Mesenchymal stem cell (in vitro differentiated cells and primary cell): ENCODE measurements at regions not wholly inside any gene's neighbourhood (a gene's known extent, or its start where the extent isn't known, plus 50 kb on each side); places are given as distances from the start of the nearest gene placed in this dataset.

Experiments
- DNase-seq: peaks from one replicate; pipeline ENCODE4 v3.0.0-alpha.2; 2013
- H2AFZ ChIP-seq: one replicate; pipeline ENCODE4 v1.6.1; 2013; ENCODE audit warnings: low read depth, mild to moderate bottlenecking, control low read depth, inconsistent platforms, low read length, moderate library complexity
- H2AK5ac ChIP-seq: 2 replicates; pipeline ENCODE4 v1.6.1; 2013; ENCODE audit warnings: low read length, moderate library complexity, mild to moderate bottlenecking, inconsistent platforms; ENCODE audit not compliant: severe bottlenecking
- H2BK120ac ChIP-seq: one replicate; pipeline ENCODE4 v1.6.1; 2013; ENCODE audit warnings: low read depth, mild to moderate bottlenecking, inconsistent platforms, low read length, moderate library complexity
- H2BK12ac ChIP-seq, 2 experiments: one replicate each; pipeline ENCODE4 v1.6.1; 2013; ENCODE audit warnings: inconsistent platforms in 2 of 2, low read length in 2 of 2, mild to moderate bottlenecking in 2 of 2, moderate library complexity in 2 of 2, control low read depth in 1 of 2
- H2BK15ac ChIP-seq: one replicate; pipeline ENCODE4 v1.6.1; 2013; ENCODE audit warnings: mild to moderate bottlenecking, low read depth, inconsistent platforms; ENCODE audit not compliant: poor library complexity, severe bottlenecking
- H2BK5ac ChIP-seq: 2 replicates; pipeline ENCODE4 v1.6.1; 2013; ENCODE audit warnings: low read depth, mild to moderate bottlenecking, low read length, control low read depth, inconsistent platforms; ENCODE audit not compliant: poor library complexity, severe bottlenecking
- H3K14ac ChIP-seq, 2 experiments: one replicate each; pipeline ENCODE4 v1.6.1; 2013; ENCODE audit warnings: inconsistent platforms in 2 of 2, low read length in 2 of 2, control low read depth in 1 of 2, mild to moderate bottlenecking in 1 of 2, moderate library complexity in 1 of 2
- H3K18ac ChIP-seq, 2 experiments: one replicate each; pipeline ENCODE4 v1.6.1; 2013; ENCODE audit warnings: inconsistent platforms in 2 of 2, low read length in 2 of 2, control low read depth in 1 of 2, low read depth in 1 of 2, mild to moderate bottlenecking in 1 of 2
- H3K23ac ChIP-seq, 2 experiments: one replicate each; pipeline ENCODE4 v1.6.1; 2013; ENCODE audit warnings: inconsistent platforms in 2 of 2, low read length in 2 of 2, mild to moderate bottlenecking in 2 of 2, moderate library complexity in 2 of 2, control low read depth in 1 of 2
- H3K27ac ChIP-seq: 2 replicates; pipeline ENCODE4 v1.5.1; 2013; ENCODE audit warnings: mild to moderate bottlenecking, moderate library complexity, low read length, control low read depth, inconsistent platforms; ENCODE audit not compliant: poor library complexity, severe bottlenecking
- H3K27me3 ChIP-seq, 2 experiments: 2 replicates each; pipeline versions ENCODE4 v1.6.1 to v1.7.0; 2013; ENCODE audit warnings: low read length in 2 of 2, mild to moderate bottlenecking in 2 of 2, moderate library complexity in 2 of 2, control low read depth in 1 of 2, inconsistent platforms in 1 of 2; ENCODE audit not compliant: control insufficient read depth in 1 of 2, insufficient read depth in 1 of 2
- H3K36me3 ChIP-seq, 2 experiments: 2 replicates each; pipeline versions ENCODE4 v1.6.1 to v1.7.0; 2013; ENCODE audit warnings: low read length in 2 of 2, control low read depth in 1 of 2, inconsistent platforms in 1 of 2, low read depth in 1 of 2, mild to moderate bottlenecking in 1 of 2; ENCODE audit not compliant: insufficient read depth in 2 of 2, control insufficient read depth in 1 of 2
- H3K4ac ChIP-seq, 2 experiments: one replicate each; pipeline ENCODE4 v1.6.1; 2013; ENCODE audit warnings: inconsistent platforms in 2 of 2, low read length in 2 of 2, mild to moderate bottlenecking in 2 of 2, moderate library complexity in 2 of 2, control low read depth in 1 of 2, low read depth in 1 of 2
- H3K4me1 ChIP-seq: 2 replicates; pipeline ENCODE4 v1.6.1; 2013; ENCODE audit warnings: low read depth, low read length, control low read depth; ENCODE audit not compliant: control insufficient read depth, insufficient read depth
- H3K4me2 ChIP-seq: 2 replicates; pipeline ENCODE4 v1.6.1; 2013; ENCODE audit warnings: low read length, mild to moderate bottlenecking, inconsistent platforms; ENCODE audit not compliant: poor library complexity, severe bottlenecking
- H3K4me3 ChIP-seq, 2 experiments: 2 replicates each; pipeline versions ENCODE4 v1.5.1 to v1.7.0; 2013; ENCODE audit warnings: low read length in 2 of 2, mild to moderate bottlenecking in 2 of 2, control low read depth in 1 of 2, low read depth in 1 of 2; ENCODE audit not compliant: insufficient read depth in 1 of 2
- H3K79me1 ChIP-seq: replicated peaks from 2 replicates; pipeline ENCODE4 v1.6.1; 2013; ENCODE audit warnings: mild to moderate bottlenecking, control low read depth, low read length, inconsistent platforms; ENCODE audit not compliant: poor library complexity, severe bottlenecking
- H3K9ac ChIP-seq: 2 replicates; pipeline ENCODE4 v1.7.0; 2013; ENCODE audit warnings: mild to moderate bottlenecking, low read length, moderate library complexity
- H3K9me3 ChIP-seq: 2 replicates; pipeline ENCODE4 v1.7.0; 2013; ENCODE audit warnings: mild to moderate bottlenecking, low read length; ENCODE audit not compliant: control insufficient read depth
- H4K8ac ChIP-seq: one replicate; pipeline ENCODE4 v1.6.1; 2013; ENCODE audit warnings: inconsistent platforms, mild to moderate bottlenecking, low read length, moderate library complexity
- H4K91ac ChIP-seq: one replicate; pipeline ENCODE4 v1.6.1; 2013; ENCODE audit warnings: mild to moderate bottlenecking, low read length, inconsistent platforms
- WGBS: methylation state at CpG from one replicate; pipeline ENCODE4 v1.1.7; 2013; ENCODE audit warnings: mixed read lengths; 5-methylcytosine and 5-hydroxymethylcytosine counted together

- no peaks in the 10 kb centered on the region for H3K4me1 ChIP-seq
- no peak overlapping the region for H2BK15ac ChIP-seq
- no peak overlapping the region for H2AFZ ChIP-seq
- H2AK5ac ChIP-seq, result no peak overlapping the region
- no peak overlapping the region for H3K4me3 ChIP-seq
- H3K9me3 ChIP-seq, result peaks cover 5% of the 10 kb centered on the region
- no peak overlapping the region for H2BK5ac ChIP-seq
- no peak overlapping the region for H2BK12ac ChIP-seq
- H3K14ac ChIP-seq, result no peak overlapping the region
- H2BK120ac ChIP-seq, result no peak overlapping the region
- H3K9ac ChIP-seq, result no peak overlapping the region
- DNase-seq, result no peak
- no peak overlapping the region for H3K23ac ChIP-seq
- no peak overlapping the region for H3K27ac ChIP-seq
- no peaks in the 10 kb centered on the region for H3K27me3 ChIP-seq
- no peak overlapping the region for H3K4me2 ChIP-seq
- H3K18ac ChIP-seq, result no peak overlapping the region
- no peaks in the 10 kb centered on the region for H3K79me1 ChIP-seq
- 89% methylated on average over 9 of the region's 9 CpGs for WGBS
- no peaks in the 10 kb centered on the region for H3K36me3 ChIP-seq
- no peak overlapping the region for H3K4ac ChIP-seq
- no peak overlapping the region for H4K91ac ChIP-seq
- no peak overlapping the region for H4K8ac ChIP-seq
Observed at GRCh38 chr5:35404701-35405100, 174.4 kb upstream of the PRLR start.

- H3K4me3 ChIP-seq, result no peak overlapping the region
- no peak overlapping the region for H3K18ac ChIP-seq
- no peak for DNase-seq
- no peak overlapping the region for H2BK12ac ChIP-seq
- H3K27me3 ChIP-seq, result no peaks in the 10 kb centered on the region
- H3K14ac ChIP-seq, result no peak overlapping the region
- no peaks in the 10 kb centered on the region for H3K4me1 ChIP-seq
- no peak overlapping the region for H2BK5ac ChIP-seq
- H2AFZ ChIP-seq, result no peak overlapping the region
- no peak overlapping the region for H2BK15ac ChIP-seq
- no peak overlapping the region for H3K4ac ChIP-seq
- no peak overlapping the region for H2AK5ac ChIP-seq
- no peaks in the 10 kb centered on the region for H3K36me3 ChIP-seq
- H3K27ac ChIP-seq, result no peak overlapping the region
- no peak overlapping the region for H3K4me2 ChIP-seq
- H3K79me1 ChIP-seq, result no peaks in the 10 kb centered on the region
- no peak overlapping the region for H2BK120ac ChIP-seq
- 96% methylated on average over 3 of the region's 4 CpGs for WGBS
- no peak overlapping the region for H3K23ac ChIP-seq
- H3K9me3 ChIP-seq, result no peaks in the 10 kb centered on the region
- no peak overlapping the region for H4K8ac ChIP-seq
- H3K9ac ChIP-seq, result no peak overlapping the region
- H4K91ac ChIP-seq, result no peak overlapping the region
Observed at GRCh38 chr5:35393901-35394300, 163.6 kb upstream of the PRLR start.

GRCh38 chr5:35384658-35385057 lies 154.4 kb upstream of the PRLR start:
- Histone ChIP-seq H3K18ac (no peak overlapping the region), H2BK120ac (no peak overlapping the region), H2BK12ac (no peak overlapping the region), H3K27me3 (peaks cover 0 to 3% of the 10 kb centered on the region in 2 experiments), H3K14ac (no peak overlapping the region), H3K9ac (no peak overlapping the region), H3K36me3 (no peaks in the 10 kb centered on the region), H4K8ac (no peak overlapping the region), H2AFZ (no peak overlapping the region), H3K4me3 (no peak overlapping the region), H3K4ac (no peak overlapping the region), H3K27ac (no peak overlapping the region), H3K4me2 (no peak overlapping the region), H2BK15ac (no peak overlapping the region), H3K4me1 (no peaks in the 10 kb centered on the region), H2AK5ac (no peak overlapping the region), H3K23ac (no peak overlapping the region), H3K79me1 (no peaks in the 10 kb centered on the region), H4K91ac (no peak overlapping the region), H2BK5ac (no peak overlapping the region), H3K9me3 (no peaks in the 10 kb centered on the region)
- WGBS, result 69% methylated on average over 2 of the region's 2 CpGs
- DNase-seq, result no peak

GRCh38 chr5:35383041-35383440 lies 152.8 kb upstream of the PRLR start:
- H2BK12ac ChIP-seq, result no peak overlapping the region
- no CpG with 5 or more reads among the region's 3 CpGs for WGBS
- H3K4me1 ChIP-seq, result no peaks in the 10 kb centered on the region
- no peak overlapping the region for H3K23ac ChIP-seq
- peaks cover 0 to 3% of the 10 kb centered on the region in 2 experiments for H3K27me3 ChIP-seq
- H3K36me3 ChIP-seq, result no peaks in the 10 kb centered on the region
- no peak overlapping the region for H2AK5ac ChIP-seq
- no peak overlapping the region for H2AFZ ChIP-seq
- no peaks in the 10 kb centered on the region for H3K9me3 ChIP-seq
- no peak overlapping the region for H3K18ac ChIP-seq
- H2BK120ac ChIP-seq, result no peak overlapping the region
- no peak overlapping the region for H3K14ac ChIP-seq
- no peak overlapping the region for H3K4me2 ChIP-seq
- H3K79me1 ChIP-seq, result no peaks in the 10 kb centered on the region
- H3K4ac ChIP-seq, result no peak overlapping the region
- H4K8ac ChIP-seq, result no peak overlapping the region
- no peak overlapping the region for H3K9ac ChIP-seq
- H3K27ac ChIP-seq, result no peak overlapping the region
- DNase-seq, result no peak
- H3K4me3 ChIP-seq, result no peak overlapping the region
- no peak overlapping the region for H2BK15ac ChIP-seq
- no peak overlapping the region for H2BK5ac ChIP-seq
- no peak overlapping the region for H4K91ac ChIP-seq
